Osteoblast (primary cell): ENCODE measurements at regions not wholly inside any gene's neighbourhood (a gene's known extent, or its start where the extent isn't known, plus 50 kb on each side); places are given as distances from the start of the nearest gene placed in this dataset.

Experiments
- DNase-seq: peaks from one replicate; pipeline ENCODE4 v3.0.0; 2011; ENCODE audit warnings: low spot score, mixed read lengths; ENCODE audit not compliant: insufficient read length; ENCODE audit errors: missing footprints
- H2AFZ ChIP-seq: 2 replicates; pipeline ENCODE4 v1.6.0; 2011; ENCODE audit warnings: mild to moderate bottlenecking, low read length
- H3K27ac ChIP-seq: 2 replicates; pipeline ENCODE4 v1.5.1; 2011; ENCODE audit warnings: mild to moderate bottlenecking, low read depth, low read length, moderate library complexity
- H3K27me3 ChIP-seq: 2 replicates; pipeline ENCODE4 v1.6.0; 2012; ENCODE audit warnings: mild to moderate bottlenecking, control low read depth, inconsistent platforms, low read length, moderate library complexity; ENCODE audit not compliant: insufficient read depth
- H3K36me3 ChIP-seq: 2 replicates; pipeline ENCODE4 v1.5.1; 2011; ENCODE audit warnings: mild to moderate bottlenecking, low read length, control low read depth, moderate library complexity; ENCODE audit not compliant: insufficient read depth
- H3K4me1 ChIP-seq: 2 replicates; pipeline ENCODE4 v1.5.1; 2011; ENCODE audit warnings: mild to moderate bottlenecking, low read length, control low read depth, moderate library complexity; ENCODE audit not compliant: insufficient read depth
- H3K4me2 ChIP-seq: 2 replicates; pipeline ENCODE4 v1.6.0; 2011; ENCODE audit warnings: mild to moderate bottlenecking, low read length; ENCODE audit not compliant: insufficient read depth
- H3K4me3 ChIP-seq: fragments of 200-600 bp; sonication (generic); 3 replicates; pipeline ENCODE4 v1.5.1; 2012; ENCODE audit warnings: mild to moderate bottlenecking, low read length, inconsistent platforms; ENCODE audit not compliant: insufficient read depth
- H3K79me2 ChIP-seq: 2 replicates; pipeline ENCODE4 v1.6.0; 2012; ENCODE audit warnings: mild to moderate bottlenecking, low read length, control low read depth, inconsistent platforms; ENCODE audit not compliant: insufficient read depth
- H3K9me3 ChIP-seq: 2 replicates; pipeline ENCODE4 v1.5.1; 2011; ENCODE audit warnings: low read depth, low read length, control low read depth
- H4K20me1 ChIP-seq: 2 replicates; pipeline ENCODE4 v1.6.0; 2012; ENCODE audit warnings: mild to moderate bottlenecking, low read length, control low read depth; ENCODE audit not compliant: insufficient read depth
- CTCF ChIP-seq: IDR thresholded peaks from 2 replicates; pipeline ENCODE4 v1.5.1; 2011; ENCODE audit warnings: mild to moderate bottlenecking, low read depth, low read length, moderate library complexity; ENCODE audit errors: extremely low read depth

GRCh38 chr1:14090062-14090461 lies 390.1 kb downstream of the PRDM2 start:
- H2AFZ ChIP-seq = no peak overlapping the region
- H3K79me2 ChIP-seq = no peaks in the 10 kb centered on the region
- no peaks in the 10 kb centered on the region for H3K9me3 ChIP-seq
- no peak for DNase-seq
- no peak overlapping the region for H3K4me2 ChIP-seq
- no peaks in the 10 kb centered on the region for H3K27me3 ChIP-seq
- H4K20me1 ChIP-seq = no peaks in the 10 kb centered on the region
- H3K4me1 ChIP-seq = no peaks in the 10 kb centered on the region
- no peak for TF ChIP-seq CTCF
- no peak overlapping the region for H3K27ac ChIP-seq
- H3K36me3 ChIP-seq = no peaks in the 10 kb centered on the region
- H3K4me3 ChIP-seq = no peak overlapping the region

- Histone ChIP-seq H3K4me3 (no peak overlapping the region), H2AFZ (no peak overlapping the region), H3K4me1 (no peaks in the 10 kb centered on the region), H4K20me1 (no peaks in the 10 kb centered on the region), H3K27ac (no peak overlapping the region), H3K36me3 (no peaks in the 10 kb centered on the region), H3K9me3 (no peaks in the 10 kb centered on the region), H3K27me3 (no peaks in the 10 kb centered on the region), H3K79me2 (no peaks in the 10 kb centered on the region), H3K4me2 (no peak overlapping the region)
- TF ChIP-seq CTCF = no peak
- no peak for DNase-seq
Observed at GRCh38 chr1:14090531-14090930, 390.5 kb downstream of the PRDM2 start.

GRCh38 chr1:14094611-14095400 lies 394.8 kb downstream of the PRDM2 start:
- Histone ChIP-seq H3K4me1 (no peaks in the 10 kb centered on the region), H3K9me3 (no peaks in the 10 kb centered on the region), H2AFZ (no peak overlapping the region), H3K4me3 (no peak overlapping the region), H3K36me3 (no peaks in the 10 kb centered on the region), H4K20me1 (no peaks in the 10 kb centered on the region), H3K4me2 (no peak overlapping the region), H3K27ac (no peak overlapping the region), H3K79me2 (no peaks in the 10 kb centered on the region), H3K27me3 (no peaks in the 10 kb centered on the region)
- DNase-seq = peak; percentile 37
- peak; percentile 51 for TF ChIP-seq CTCF

GRCh38 chr1:14098294-14098913 lies 398.4 kb downstream of the PRDM2 start:
- Histone ChIP-seq H3K9me3 (no peaks in the 10 kb centered on the region), H4K20me1 (no peaks in the 10 kb centered on the region), H3K4me2 (no peak overlapping the region), H2AFZ (no peak overlapping the region), H3K4me1 (no peaks in the 10 kb centered on the region), H3K27ac (no peak overlapping the region), H3K36me3 (no peaks in the 10 kb centered on the region), H3K4me3 (no peak overlapping the region), H3K79me2 (no peaks in the 10 kb centered on the region), H3K27me3 (no peaks in the 10 kb centered on the region)
- peak; percentile 14 for DNase-seq
- TF ChIP-seq CTCF = no peak
